HCT116 (cell line): ENCODE measurements at regions not wholly inside any gene's neighbourhood (a gene's known extent, or its start where the extent isn't known, plus 50 kb on each side); places are given as distances from the start of the nearest gene placed in this dataset.

Experiments
- ATAC-seq: fragments of 200-7000 bp; cut with Tn5 transposase; 2 replicates; pipeline ENCODE4 v1.9.1; 2020; ENCODE audit warnings: mild to moderate bottlenecking, moderate library complexity
- BruUV-seq: library from RNA; stranded (reverse); fragments of 400-500 nt; replicated peaks from 2 replicates; lab custom pipeline; 2021; lab: Mats Ljungman, UMichigan
- CTCF ChIA-PET: fragments of 300-600 bp; sonication (Branson Sonifier 250); formaldehyde crosslinking; loops from one replicate; lab custom pipeline; 2021; ENCODE audit warnings: antibody characterized with exemption; lab: Charles Lee
- POLR2A ChIA-PET: fragments of 300-600, 350-600 bp; sonication (Branson Sonifier 250); formaldehyde crosslinking; loops from one replicate; lab custom pipeline; 2021; ENCODE audit warnings: antibody characterized with exemption; lab: Charles Lee
- RAD21 ChIA-PET, 2 experiments: fragments of 300-600 bp; sonication (Branson Sonifier 250); formaldehyde crosslinking; loops; one replicate each; lab custom pipeline; 2023; ENCODE audit warnings: low total read pairs in 2 of 2; ENCODE audit not compliant: uncharacterized antibody in 2 of 2, unreplicated experiment in 2 of 2, low non-redundant PET in 1 of 2; lab: Charles Lee
- DNase-seq: peaks from one replicate; pipeline ENCODE4 v3.0.0-alpha.2; 2010; ENCODE audit warnings: low read depth, low spot score
- H2AFZ ChIP-seq: fragments of 200-600 bp; shearing (Covaris generic), sonication (generic); 2 replicates; pipeline ENCODE4 v1.6.1; 2017; ENCODE audit warnings: low read depth, mixed run types, mixed read lengths, antibody characterized with exemption, low read length; ENCODE audit not compliant: poor library complexity, severe bottlenecking
- H3K27ac ChIP-seq: 2 replicates; pipeline ENCODE4 v1.5.1; 2012; ENCODE audit warnings: low read depth, low read length
- H3K27me3 ChIP-seq: fragments of 200-600 bp; sonication (generic); 2 replicates; pipeline ENCODE4 v1.6.1; 2016; ENCODE audit warnings: mixed run types, low read length, mixed read lengths; ENCODE audit not compliant: insufficient read depth
- H3K36me3 ChIP-seq, 2 experiments: fragments of 200-500 bp in 1 of 2; fragments of 200-600 bp in 1 of 2; sonication (Bioruptor generic) in 1 of 2; sonication (generic) in 1 of 2; 2 replicates each; pipeline versions ENCODE4 v1.5.1 to v1.6.1; 2014 to 2016; ENCODE audit warnings: low read length in 2 of 2, inconsistent platforms in 1 of 2, mixed read lengths in 1 of 2, mixed run types in 1 of 2; ENCODE audit not compliant: insufficient read depth in 2 of 2, control insufficient read depth in 1 of 2
- H3K4me1 ChIP-seq, 2 experiments: fragments of 200-600 bp in 1 of 2; sonication (generic) in 1 of 2; 2 replicates each; pipeline versions ENCODE4 v1.5.1 to v1.6.1; 2012 to 2017; ENCODE audit warnings: low read length in 2 of 2, inconsistent platforms in 1 of 2, mild to moderate bottlenecking in 1 of 2, mixed read lengths in 1 of 2, mixed run types in 1 of 2, moderate library complexity in 1 of 2; ENCODE audit not compliant: insufficient read depth in 2 of 2, control insufficient read depth in 1 of 2
- H3K4me2 ChIP-seq: fragments of 200-600 bp; sonication (generic); 2 replicates; pipeline ENCODE4 v1.6.1; 2017; ENCODE audit warnings: mixed run types, low read length, mixed read lengths
- H3K4me3 ChIP-seq, 2 experiments: fragments of 200-600 bp in 1 of 2; sonication (generic) in 1 of 2; replicated peaks in 1 of 2; 2 replicates each; pipeline ENCODE4 v1.5.1; 2011 to 2016; ENCODE audit warnings: low read length in 2 of 2, control low read depth in 1 of 2, low read depth in 1 of 2, mild to moderate bottlenecking in 1 of 2, mixed read lengths in 1 of 2, mixed run types in 1 of 2
- H3K79me2 ChIP-seq: fragments of 200-600 bp; sonication (generic); 2 replicates; pipeline ENCODE4 v1.6.1; 2017; ENCODE audit warnings: mild to moderate bottlenecking, mixed run types, low read length, moderate library complexity, mixed read lengths; ENCODE audit not compliant: insufficient read depth
- H3K9ac ChIP-seq: fragments of 200-600 bp; sonication (generic); 2 replicates; pipeline ENCODE4 v1.6.1; 2016; ENCODE audit warnings: low read length, mixed read lengths
- H3K9me2 ChIP-seq: fragments of 200-600 bp; sonication (generic), shearing (Covaris generic); 2 replicates; pipeline ENCODE4 v1.6.1; 2017; ENCODE audit warnings: mixed run types, mild to moderate bottlenecking, moderate library complexity; ENCODE audit not compliant: insufficient read depth
- H3K9me3 ChIP-seq, 2 experiments: fragments of 200-500 bp in 1 of 2; fragments of 200-600 bp in 1 of 2; sonication (Bioruptor generic) in 1 of 2; sonication (generic) in 1 of 2; 2 replicates each; pipeline ENCODE4 v1.6.1; 2014 to 2017; ENCODE audit warnings: low read length in 2 of 2, mixed read lengths in 2 of 2, inconsistent platforms in 1 of 2, low read depth in 1 of 2, mild to moderate bottlenecking in 1 of 2, mixed run types in 1 of 2, moderate library complexity in 1 of 2; ENCODE audit not compliant: control insufficient read depth in 1 of 2, insufficient read depth in 1 of 2
- H4K20me1 ChIP-seq: fragments of 200-600 bp; sonication (generic), shearing (Covaris generic); 2 replicates; pipeline ENCODE4 v1.6.1; 2017; ENCODE audit warnings: mixed run types, mild to moderate bottlenecking, moderate library complexity; ENCODE audit not compliant: insufficient read depth
- CBX3 ChIP-seq: IDR thresholded peaks from 2 replicates; pipeline ENCODE4 v1.6.1; 2012; ENCODE audit warnings: low read depth
- CEBPB ChIP-seq: IDR thresholded peaks from 2 replicates; pipeline ENCODE4 v1.6.1; 2012; ENCODE audit warnings: low read depth
- CTCF ChIP-seq, 3 experiments: fragments of 200-600 bp in 1 of 3; sonication (generic) in 1 of 3; IDR thresholded peaks in 2 of 3; conservative IDR thresholded peaks in 1 of 3; 2 replicates each; pipeline ENCODE4 v1.5.1; 2012 to 2017; ENCODE audit warnings: low read depth in 2 of 3, low read length in 2 of 3, antibody characterized with exemption in 1 of 3, borderline replicate concordance in 1 of 3, control low read depth in 1 of 3, mild to moderate bottlenecking in 1 of 3, mixed read lengths in 1 of 3, mixed run types in 1 of 3, moderate library complexity in 1 of 3; ENCODE audit not compliant: insufficient read depth in 1 of 3
- EGR1 ChIP-seq: IDR thresholded peaks from 2 replicates; pipeline ENCODE4 v1.6.1; 2012; ENCODE audit warnings: low read depth
- EZH2 ChIP-seq: fragments of 200-600 bp; sonication (generic); IDR thresholded peaks from 2 replicates; pipeline ENCODE4 v1.6.1; 2017; ENCODE audit warnings: antibody characterized with exemption, mixed run types
- MAX ChIP-seq: IDR thresholded peaks from 2 replicates; pipeline ENCODE4 v1.6.1; 2012
- POLR2A ChIP-seq: IDR thresholded peaks from 2 replicates; pipeline ENCODE4 v1.7.0; 2011; ENCODE audit warnings: borderline replicate concordance; ENCODE audit not compliant: insufficient read depth, insufficient read length; ENCODE audit errors: extremely low read depth
- SRF ChIP-seq: IDR thresholded peaks from 2 replicates; pipeline ENCODE4 v1.6.1; 2012; ENCODE audit warnings: low read depth
- TCF7L2 ChIP-seq: IDR thresholded peaks from 2 replicates; pipeline ENCODE4 v1.7.0; 2011; ENCODE audit warnings: borderline replicate concordance, inconsistent platforms; ENCODE audit not compliant: insufficient read depth, insufficient read length; ENCODE audit errors: extremely low read depth
- YY1 ChIP-seq: IDR thresholded peaks from 2 replicates; pipeline ENCODE4 v1.6.1; 2011; ENCODE audit warnings: low read length, low read depth, moderate library complexity, mild to moderate bottlenecking; ENCODE audit not compliant: insufficient replicate concordance; ENCODE audit errors: extremely low read depth
- ZFX ChIP-seq: fragments of 450-650 bp; IDR thresholded peaks from 2 replicates; pipeline ENCODE4 v1.6.1; 2017
- ZNF274 ChIP-seq: fragments of 200-500 bp; sonication (Bioruptor generic); IDR thresholded peaks from 2 replicates; pipeline ENCODE4 v1.6.1; 2014; ENCODE audit warnings: mild to moderate bottlenecking, low read depth, low read length, inconsistent platforms
- intact Hi-C: fragments of 100-400 bp; cut with micrococcal nuclease; formaldehyde crosslinking; loops from 2 replicates; pipeline ENCODE4 v1.10.0; 2022

DNA sequence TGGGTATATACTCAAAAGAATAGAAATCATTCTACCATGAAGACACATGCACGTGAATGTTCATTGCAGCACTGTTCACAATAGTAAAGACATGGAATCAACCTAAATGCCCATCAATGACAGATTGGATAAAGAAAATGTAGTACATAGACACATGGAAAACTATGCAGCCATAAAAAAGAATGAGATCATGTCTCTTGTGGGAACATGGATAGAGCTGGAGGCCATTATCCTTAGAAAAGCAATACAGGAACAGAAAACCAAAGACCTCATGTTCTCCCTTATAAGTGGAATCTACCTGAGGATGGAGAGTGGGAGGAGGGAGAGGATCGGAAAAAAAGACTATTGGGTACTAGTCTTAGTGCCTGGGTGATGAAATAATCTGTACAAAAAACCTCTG is 143.9 kb downstream of the RHOU start:
- H3K9me2 ChIP-seq, result no peaks in the 10 kb centered on the region
- no TSS peak for BruUV-seq
- H2AFZ ChIP-seq, result no peak overlapping the region
- no peak overlapping the region for H3K27ac ChIP-seq
- H3K9me3 ChIP-seq, result no peaks in the 10 kb centered on the region
- no peak overlapping the region for H3K4me2 ChIP-seq
- no peaks in the 10 kb centered on the region for H3K36me3 ChIP-seq
- RAD21 ChIA-PET, result no interaction called here
- no peak for TF ChIP-seq TCF7L2
- no peak for TF ChIP-seq POLR2A
- no peak for TF ChIP-seq MAX
- TF ChIP-seq YY1, result no peak
- no peak for TF ChIP-seq EZH2
- TF ChIP-seq CBX3, result no peak
- TF ChIP-seq CTCF (IDR thresholded peaks at IDR 0.05 in 2 of 3, conservative IDR thresholded peaks at IDR 0.05 in 1 of 3; ENCODE audit: borderline replicate concordance in 1 of 3, insufficient read depth in 1 of 3, low read depth in 2 of 3, low read length in 2 of 3), result no peak
- TF ChIP-seq EGR1, result no peak
- TF ChIP-seq CEBPB, result no peak
- no peak for TF ChIP-seq ZFX
- TF ChIP-seq SRF, result no peak
- no peak for TF ChIP-seq ZNF274
- no peaks in the 10 kb centered on the region for H3K27me3 ChIP-seq
- no peak for DNase-seq
- no peaks in the 10 kb centered on the region for H3K79me2 ChIP-seq
- intact Hi-C loops, result no loop called here
- POLR2A ChIA-PET, result no interaction called here
- no peaks in the 10 kb centered on the region for H4K20me1 ChIP-seq
- H3K9ac ChIP-seq, result no peak overlapping the region
- H3K4me3 ChIP-seq, result no peak overlapping the region
- CTCF ChIA-PET, result no interaction called here
- no peak for ATAC-seq
- no peaks in the 10 kb centered on the region for H3K4me1 ChIP-seq
